Trophoblast cell (in vitro differentiated cells and primary cell): ENCODE measurements at regions not wholly inside any gene's neighbourhood (a gene's known extent, or its start where the extent isn't known, plus 50 kb on each side); places are given as distances from the start of the nearest gene placed in this dataset.
"Not testable (repeated sequence)": the region's sequence is repeated elsewhere in the genome, so short reads cannot be mapped to it uniquely, and the experiment has no call there.

Experiments
- DNase-seq, 2 donors: peaks; one replicate each; pipeline ENCODE4 v3.0.0-alpha.2; 2016
- H2AFZ ChIP-seq: 2 replicates; pipeline ENCODE4 v1.6.1; 2013; ENCODE audit warnings: low read length, moderate library complexity, mild to moderate bottlenecking; ENCODE audit not compliant: insufficient read depth, poor library complexity
- H2AK5ac ChIP-seq: 2 replicates; pipeline ENCODE4 v1.6.1; 2013; ENCODE audit warnings: mild to moderate bottlenecking, low read length
- H2BK120ac ChIP-seq: 2 replicates; pipeline ENCODE4 v1.6.1; 2013; ENCODE audit warnings: low read length, mild to moderate bottlenecking, moderate library complexity; ENCODE audit not compliant: insufficient read depth, poor library complexity
- H2BK12ac ChIP-seq: 2 replicates; pipeline ENCODE4 v1.6.1; 2013; ENCODE audit warnings: mild to moderate bottlenecking, low read length, moderate library complexity
- H2BK5ac ChIP-seq: 2 replicates; pipeline ENCODE4 v1.6.1; 2013; ENCODE audit warnings: low read length, low read depth, moderate library complexity, mild to moderate bottlenecking; ENCODE audit not compliant: poor library complexity
- H3K14ac ChIP-seq: 2 replicates; pipeline ENCODE4 v1.6.1; 2013; ENCODE audit warnings: mild to moderate bottlenecking, low read length
- H3K18ac ChIP-seq: 2 replicates; pipeline ENCODE4 v1.6.1; 2013; ENCODE audit warnings: mild to moderate bottlenecking, low read length
- H3K23ac ChIP-seq: 2 replicates; pipeline ENCODE4 v1.6.1; 2013; ENCODE audit warnings: low read length
- H3K27ac ChIP-seq: 2 replicates; pipeline ENCODE4 v1.5.1; 2013; ENCODE audit warnings: low read depth, mild to moderate bottlenecking, inconsistent platforms, low read length, moderate library complexity
- H3K27me3 ChIP-seq: 2 replicates; pipeline ENCODE4 v1.6.1; 2013; ENCODE audit warnings: inconsistent platforms, mild to moderate bottlenecking, low read length, moderate library complexity; ENCODE audit not compliant: insufficient read depth
- H3K36me3 ChIP-seq, 2 experiments: 1 replicate in 1 of 2; 2 replicates in 1 of 2; pipeline ENCODE4 v1.6.1; 2013; ENCODE audit warnings: low read length in 2 of 2, mild to moderate bottlenecking in 2 of 2, moderate library complexity in 1 of 2; ENCODE audit not compliant: insufficient read depth in 2 of 2, control insufficient read depth in 1 of 2
- H3K4ac ChIP-seq: 2 replicates; pipeline ENCODE4 v1.6.1; 2013; ENCODE audit warnings: low read depth, mild to moderate bottlenecking, low read length, moderate library complexity
- H3K4me1 ChIP-seq, 2 experiments: 1 replicate in 1 of 2; 2 replicates in 1 of 2; pipeline ENCODE4 v1.6.1; 2013; ENCODE audit warnings: low read length in 2 of 2, mild to moderate bottlenecking in 2 of 2, moderate library complexity in 1 of 2; ENCODE audit not compliant: insufficient read depth in 2 of 2, control insufficient read depth in 1 of 2
- H3K4me2 ChIP-seq: 2 replicates; pipeline ENCODE4 v1.6.1; 2013; ENCODE audit warnings: inconsistent platforms, mild to moderate bottlenecking, low read length, moderate library complexity
- H3K4me3 ChIP-seq: 2 replicates; pipeline ENCODE4 v1.5.1; 2013; ENCODE audit warnings: mild to moderate bottlenecking, low read depth, low read length, inconsistent platforms
- H3K79me1 ChIP-seq: one replicate; pipeline ENCODE4 v1.6.1; 2013; ENCODE audit warnings: low read length
- H3K79me2 ChIP-seq: 2 replicates; pipeline ENCODE4 v1.6.1; 2013; ENCODE audit warnings: low read length, mild to moderate bottlenecking; ENCODE audit not compliant: control insufficient read depth, insufficient read depth, poor library complexity
- H3K9ac ChIP-seq: 2 replicates; pipeline ENCODE4 v1.6.1; 2013; ENCODE audit warnings: mild to moderate bottlenecking, low read length
- H3K9me3 ChIP-seq: 2 replicates; pipeline ENCODE4 v1.6.1; 2013; ENCODE audit warnings: low read depth, mild to moderate bottlenecking, control low read depth, inconsistent platforms, low read length; ENCODE audit not compliant: insufficient read depth
- H4K12ac ChIP-seq: 2 replicates; pipeline ENCODE4 v1.6.1; 2013; ENCODE audit warnings: low read depth, mild to moderate bottlenecking, low read length, moderate library complexity
- H4K8ac ChIP-seq: 2 replicates; pipeline ENCODE4 v1.6.1; 2013; ENCODE audit warnings: low read depth, mild to moderate bottlenecking, low read length, moderate library complexity
- H4K91ac ChIP-seq: one replicate; pipeline ENCODE4 v1.6.1; 2013; ENCODE audit warnings: low read depth, mild to moderate bottlenecking, low read length, moderate library complexity
- WGBS: extraction: QIAGEN DNeasy Blood & Tissue Kit; methylation state at CpG from one replicate; pipeline ENCODE4 v1.1.7; 2013; ENCODE audit warnings: missing lambda C conversion rate; ENCODE audit not compliant: insufficient read length, insufficient coverage; ENCODE audit errors: extremely low coverage; 5-methylcytosine and 5-hydroxymethylcytosine counted together

GRCh38 chr4:137942015-137942515 is 300.1 kb downstream of the SLC7A11 start:
- not testable (repeated sequence) for DNase-seq, H3K18ac ChIP-seq, H3K23ac ChIP-seq, H3K79me2 ChIP-seq, H3K79me1 ChIP-seq, H2BK12ac ChIP-seq, H3K36me3 ChIP-seq, H4K8ac ChIP-seq, H3K4me1 ChIP-seq, H4K91ac ChIP-seq, H3K4ac ChIP-seq, H2BK120ac ChIP-seq, H3K27me3 ChIP-seq, H3K27ac ChIP-seq, H4K12ac ChIP-seq, H2AFZ ChIP-seq, H3K4me2 ChIP-seq, H3K4me3 ChIP-seq, H3K9me3 ChIP-seq, H2BK5ac ChIP-seq, H2AK5ac ChIP-seq, H3K14ac ChIP-seq, H3K9ac ChIP-seq
- WGBS = no CpG with 5 or more reads among the region's 32 CpGs

- no peak overlapping the region for H3K4me2 ChIP-seq
- H3K27ac ChIP-seq = no peak overlapping the region
- H3K14ac ChIP-seq = no peak overlapping the region
- no peak overlapping the region for H3K18ac ChIP-seq
- no peak overlapping the region for H3K9ac ChIP-seq
- H2AFZ ChIP-seq = no peak overlapping the region
- no peaks in the 10 kb centered on the region for H3K79me2 ChIP-seq
- no peaks in the 10 kb centered on the region for H3K27me3 ChIP-seq
- no peak overlapping the region for H4K8ac ChIP-seq
- H3K4ac ChIP-seq = no peak overlapping the region
- H2BK120ac ChIP-seq = no peak overlapping the region
- WGBS = no CpG with 5 or more reads among the region's 1 CpG
- no peaks in the 10 kb centered on the region for H3K36me3 ChIP-seq
- no peaks in the 10 kb centered on the region for H3K79me1 ChIP-seq
- no peaks in the 10 kb centered on the region for H3K9me3 ChIP-seq
- H2AK5ac ChIP-seq = no peak overlapping the region
- H3K4me1 ChIP-seq = no peaks in the 10 kb centered on the region
- H4K12ac ChIP-seq = no peak overlapping the region
- H4K91ac ChIP-seq = no peak overlapping the region
- DNase-seq = no peak
- no peak overlapping the region for H3K4me3 ChIP-seq
- H3K23ac ChIP-seq = no peak overlapping the region
- no peak overlapping the region for H2BK12ac ChIP-seq
- no peak overlapping the region for H2BK5ac ChIP-seq
Observed at GRCh38 chr4:137934911-137935310, 307.2 kb downstream of the SLC7A11 start.

- H3K18ac ChIP-seq = no peak overlapping the region
- no peaks in the 10 kb centered on the region for H3K4me1 ChIP-seq
- no peak overlapping the region for H3K9ac ChIP-seq
- H2BK5ac ChIP-seq = no peak overlapping the region
- no peak for DNase-seq
- no peak overlapping the region for H2BK120ac ChIP-seq
- H4K12ac ChIP-seq = no peak overlapping the region
- H2BK12ac ChIP-seq = no peak overlapping the region
- H3K79me1 ChIP-seq = no peaks in the 10 kb centered on the region
- H3K4me3 ChIP-seq = no peak overlapping the region
- H3K23ac ChIP-seq = no peak overlapping the region
- no peak overlapping the region for H3K4me2 ChIP-seq
- H2AK5ac ChIP-seq = no peak overlapping the region
- no peaks in the 10 kb centered on the region for H3K27me3 ChIP-seq
- H3K14ac ChIP-seq = no peak overlapping the region
- no CpG with 5 or more reads among the region's 2 CpGs for WGBS
- H3K9me3 ChIP-seq = no peaks in the 10 kb centered on the region
- no peak overlapping the region for H2AFZ ChIP-seq
- no peak overlapping the region for H3K4ac ChIP-seq
- no peak overlapping the region for H4K8ac ChIP-seq
- H3K79me2 ChIP-seq = no peaks in the 10 kb centered on the region
- H4K91ac ChIP-seq = no peak overlapping the region
- no peak overlapping the region for H3K27ac ChIP-seq
- H3K36me3 ChIP-seq = no peaks in the 10 kb centered on the region
Observed at GRCh38 chr4:137934046-137934445, 308.1 kb downstream of the SLC7A11 start.

GRCh38 chr4:137927972-137928371 is 314.2 kb downstream of the SLC7A11 start:
- Histone ChIP-seq H3K4me3 (no peak overlapping the region), H3K23ac (no peak overlapping the region), H2BK12ac (no peak overlapping the region), H4K12ac (no peak overlapping the region), H2AK5ac (no peak overlapping the region), H3K4me2 (no peak overlapping the region), H3K27ac (no peak overlapping the region), H2AFZ (no peak overlapping the region), H3K79me2 (no peaks in the 10 kb centered on the region), H3K79me1 (no peaks in the 10 kb centered on the region), H3K4ac (no peak overlapping the region), H3K27me3 (no peaks in the 10 kb centered on the region), H3K36me3 (no peaks in the 10 kb centered on the region), H2BK5ac (no peak overlapping the region), H4K91ac (no peak overlapping the region), H3K14ac (no peak overlapping the region), H3K9me3 (no peaks in the 10 kb centered on the region), H3K18ac (no peak overlapping the region), H4K8ac (no peak overlapping the region), H2BK120ac (no peak overlapping the region), H3K4me1 (no peaks in the 10 kb centered on the region), H3K9ac (no peak overlapping the region)
- WGBS = no CpG with 5 or more reads among the region's 1 CpG
- no peak for DNase-seq
